ENCODE measurements at regions not wholly inside any gene's neighbourhood (a gene's known extent, or its start where the extent isn't known, plus 50 kb on each side); places are given as distances from the start of the nearest gene placed in this dataset.

DNA sequence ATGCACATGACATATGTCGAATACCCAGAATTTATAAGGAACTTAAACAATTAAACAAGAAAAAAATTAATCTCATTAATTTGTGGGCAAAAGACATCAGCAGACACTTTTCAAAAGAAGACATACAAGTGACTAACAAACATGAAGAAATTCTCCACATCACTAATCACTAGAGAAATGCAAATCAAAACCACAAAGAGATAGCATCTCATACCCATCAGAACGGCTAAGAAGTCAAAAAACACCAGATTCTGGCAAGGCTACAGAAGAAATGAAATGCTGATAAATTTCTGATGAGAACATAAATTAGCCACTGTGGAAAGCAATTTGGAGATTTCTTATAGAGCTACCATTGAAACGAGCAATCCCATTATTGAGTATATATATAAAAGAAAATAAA lies 210.6 kb upstream of the LUZP2 start:
- Histone ChIP-seq H3K27me3 (no peaks in the 10 kb centered on the region), H3K9me3 (no peaks in the 10 kb centered on the region), H3K4me3 (ENCODE audit: low read depth, low read length) (no peak overlapping the region), H3K36me3 (no peaks in the 10 kb centered on the region), H3K4me1 (no peaks in the 10 kb centered on the region)
- TF ChIP-seq, protein P1, sequence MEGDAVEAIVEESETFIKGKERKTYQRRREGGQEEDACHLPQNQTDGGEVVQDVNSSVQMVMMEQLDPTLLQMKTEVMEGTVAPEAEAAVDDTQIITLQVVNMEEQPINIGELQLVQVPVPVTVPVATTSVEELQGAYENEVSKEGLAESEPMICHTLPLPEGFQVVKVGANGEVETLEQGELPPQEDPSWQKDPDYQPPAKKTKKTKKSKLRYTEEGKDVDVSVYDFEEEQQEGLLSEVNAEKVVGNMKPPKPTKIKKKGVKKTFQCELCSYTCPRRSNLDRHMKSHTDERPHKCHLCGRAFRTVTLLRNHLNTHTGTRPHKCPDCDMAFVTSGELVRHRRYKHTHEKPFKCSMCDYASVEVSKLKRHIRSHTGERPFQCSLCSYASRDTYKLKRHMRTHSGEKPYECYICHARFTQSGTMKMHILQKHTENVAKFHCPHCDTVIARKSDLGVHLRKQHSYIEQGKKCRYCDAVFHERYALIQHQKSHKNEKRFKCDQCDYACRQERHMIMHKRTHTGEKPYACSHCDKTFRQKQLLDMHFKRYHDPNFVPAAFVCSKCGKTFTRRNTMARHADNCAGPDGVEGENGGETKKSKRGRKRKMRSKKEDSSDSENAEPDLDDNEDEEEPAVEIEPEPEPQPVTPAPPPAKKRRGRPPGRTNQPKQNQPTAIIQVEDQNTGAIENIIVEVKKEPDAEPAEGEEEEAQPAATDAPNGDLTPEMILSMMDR (IDR thresholded peaks at IDR 0.05; ENCODE audit: low read depth, low read length): no peak
- DNase-seq: no peak

DNA sequence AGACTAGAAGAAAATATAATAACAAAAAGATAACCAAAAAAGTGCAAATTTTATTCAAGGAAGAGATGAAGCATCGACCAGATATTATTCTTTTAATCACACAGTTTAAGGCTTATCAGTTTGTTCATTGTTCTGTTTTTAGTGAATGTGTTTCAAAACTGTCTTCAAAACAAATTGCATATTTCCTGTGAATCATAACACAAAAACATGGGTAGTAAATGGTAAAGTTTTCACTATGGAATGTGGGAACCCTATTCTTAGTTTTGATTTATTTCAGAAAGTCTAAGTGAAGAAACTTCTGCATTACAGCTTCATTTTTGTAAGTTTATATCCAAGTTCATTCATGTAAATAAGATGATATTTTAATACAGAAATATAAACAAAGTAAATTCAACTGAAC lies 207.6 kb upstream of the LUZP2 start:
- Histone ChIP-seq H3K9me3 (no peaks in the 10 kb centered on the region), H3K4me3 (ENCODE audit: low read depth, low read length) (no peak overlapping the region), H3K36me3 (no peaks in the 10 kb centered on the region), H3K4me1 (no peaks in the 10 kb centered on the region), H3K27me3 (no peaks in the 10 kb centered on the region)
- no peak for DNase-seq
- TF ChIP-seq, protein P1 (IDR thresholded peaks at IDR 0.05; ENCODE audit: low read depth, low read length): no peak

DNA sequence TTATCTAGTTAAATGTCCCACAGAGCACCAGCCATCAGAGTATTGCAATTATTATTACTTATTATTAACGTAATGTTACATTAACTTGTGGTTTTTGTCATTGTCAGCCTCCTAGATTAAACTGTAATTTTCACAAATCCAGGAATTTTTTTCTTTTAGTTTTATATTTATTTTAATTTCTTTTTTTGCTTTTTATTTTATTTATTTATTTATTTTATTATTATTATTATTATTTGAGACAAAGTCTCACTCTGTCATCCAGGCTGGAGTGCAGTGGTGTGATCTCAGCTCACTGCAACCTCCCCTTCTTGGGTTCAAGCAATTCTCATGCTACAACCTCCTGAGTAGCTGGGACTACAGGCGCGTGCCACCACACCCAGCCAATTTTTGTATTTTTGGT lies 202.9 kb upstream of the LUZP2 start:
- DNase-seq: no peak
- Histone ChIP-seq H3K9me3 (no peaks in the 10 kb centered on the region), H3K27me3 (no peaks in the 10 kb centered on the region), H3K36me3 (no peaks in the 10 kb centered on the region), H3K4me1 (no peaks in the 10 kb centered on the region), H3K4me3 (ENCODE audit: low read depth, low read length) (no peak overlapping the region)
- TF ChIP-seq, protein P1 (IDR thresholded peaks at IDR 0.05; ENCODE audit: low read depth, low read length): no peak

DNA sequence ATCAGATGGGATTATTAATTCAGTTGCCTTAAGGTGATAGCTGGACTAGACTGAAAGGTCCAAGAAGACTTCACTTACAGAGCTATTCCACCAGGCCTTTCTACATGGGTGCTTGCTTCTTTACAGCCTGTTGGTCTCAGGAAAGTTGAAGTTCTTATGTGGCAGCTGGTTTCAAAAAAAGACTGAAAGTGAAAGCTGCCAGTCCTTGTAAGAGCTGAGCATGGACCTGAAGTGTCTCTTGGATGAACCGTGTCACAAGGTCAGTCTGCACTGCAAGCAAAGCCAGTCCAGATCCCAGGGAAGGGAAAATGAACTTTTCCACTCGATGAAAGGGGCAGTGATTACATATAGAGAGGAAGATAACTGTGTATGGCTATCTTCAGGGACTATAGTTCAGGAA lies 201.5 kb upstream of the LUZP2 start:
- H3K36me3 ChIP-seq: no peaks in the 10 kb centered on the region
- H3K4me3 ChIP-seq (ENCODE audit: low read depth, low read length): no peak overlapping the region
- H3K4me1 ChIP-seq: no peaks in the 10 kb centered on the region
- no peak for DNase-seq
- H3K27me3 ChIP-seq: no peaks in the 10 kb centered on the region
- TF ChIP-seq, protein P1 (IDR thresholded peaks at IDR 0.05; ENCODE audit: low read depth, low read length): no peak
- H3K9me3 ChIP-seq: no peaks in the 10 kb centered on the region

DNA sequence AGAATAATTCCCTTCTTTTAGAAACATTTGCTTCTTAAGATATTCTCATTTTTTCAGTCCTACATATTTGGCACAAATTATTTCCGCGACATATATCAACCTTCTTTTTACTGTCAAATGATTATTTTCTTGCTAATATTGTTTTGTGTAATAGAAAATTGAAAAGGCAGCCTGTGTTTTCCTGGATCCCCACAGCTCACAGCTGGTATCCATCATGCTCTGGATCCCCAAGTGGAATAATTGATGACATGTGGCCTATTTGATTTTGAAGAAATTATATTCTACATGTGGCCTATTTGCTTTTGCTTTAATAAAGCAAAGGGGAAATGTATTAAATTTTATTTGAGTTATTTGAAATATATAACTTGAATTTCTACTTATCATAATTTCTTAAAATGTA lies 199.4 kb upstream of the LUZP2 start:
- Histone ChIP-seq H3K27me3 (no peaks in the 10 kb centered on the region), H3K4me1 (no peaks in the 10 kb centered on the region), H3K4me3 (ENCODE audit: low read depth, low read length) (no peak overlapping the region), H3K36me3 (no peaks in the 10 kb centered on the region), H3K9me3 (no peaks in the 10 kb centered on the region)
- no peak for DNase-seq
- TF ChIP-seq, protein P1 (IDR thresholded peaks at IDR 0.05; ENCODE audit: low read depth, low read length): no peak

DNA sequence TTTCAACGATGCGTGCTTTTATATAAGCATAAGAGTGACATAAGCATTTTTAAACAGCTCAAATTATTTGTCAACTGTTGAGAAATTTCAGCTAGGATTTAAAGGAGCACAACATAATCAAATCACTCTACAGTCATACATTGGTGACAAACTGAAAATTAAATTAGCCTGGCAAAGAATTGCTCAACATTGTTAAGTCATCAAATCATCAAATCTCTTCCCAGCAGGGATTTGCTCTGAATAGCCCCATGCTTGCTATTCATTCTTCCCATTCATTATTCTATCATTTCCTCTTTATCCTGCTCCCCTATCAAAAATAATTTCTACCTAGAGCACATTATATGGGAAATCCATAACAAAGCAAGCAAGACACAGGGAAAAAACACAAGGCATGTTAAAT lies 198.7 kb upstream of the LUZP2 start:
- H3K4me1 ChIP-seq: no peaks in the 10 kb centered on the region
- H3K27me3 ChIP-seq: no peaks in the 10 kb centered on the region
- TF ChIP-seq, protein P1 (IDR thresholded peaks at IDR 0.05; ENCODE audit: low read depth, low read length): no peak
- no peak overlapping the region for H3K4me3 ChIP-seq (ENCODE audit: low read depth, low read length)
- no peaks in the 10 kb centered on the region for H3K9me3 ChIP-seq
- no peaks in the 10 kb centered on the region for H3K36me3 ChIP-seq
- no peak for DNase-seq
